Stimulated activated CD4-positive, alpha-beta T cell treated with anti-CD3 and anti-CD28 coated beads, Interleukin-4, amount 100 ng/mL, for 48 hours (primary cell): ENCODE measurements at regions not wholly inside any gene's neighbourhood (a gene's known extent, or its start where the extent isn't known, plus 50 kb on each side); places are given as distances from the start of the nearest gene placed in this dataset.

Experiments
- DNase-seq, 2 donors: peaks; one replicate each; pipeline ENCODE4 v3.0.0-alpha.2; 2020; ENCODE audit warnings: low read depth in 2 of 2

DNA sequence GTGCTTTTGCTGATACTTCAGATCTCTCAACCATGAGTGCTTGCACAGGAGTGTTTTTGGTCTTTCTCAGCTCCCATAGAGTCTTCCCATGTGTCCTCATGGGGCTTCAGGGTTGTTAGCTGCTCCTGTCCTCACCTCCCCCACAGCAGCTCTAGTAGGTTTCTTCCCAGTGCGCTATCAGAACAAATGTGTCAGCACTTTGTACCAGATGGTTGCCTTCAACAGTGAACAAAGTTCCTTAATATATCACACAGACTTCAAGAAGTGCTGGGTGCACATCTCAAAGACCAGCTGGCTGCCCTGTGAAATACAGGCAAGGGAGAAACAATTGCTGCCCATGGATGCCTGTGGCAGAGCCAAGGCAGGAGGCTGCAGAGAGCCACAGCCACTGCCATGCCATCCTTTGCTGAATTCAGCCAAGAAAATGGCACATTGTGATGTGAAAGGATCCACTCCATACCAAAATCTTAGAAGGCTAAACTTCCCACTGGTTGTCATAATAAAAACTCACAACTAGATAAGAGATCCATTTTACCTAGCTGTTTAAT lies 471.3 kb downstream of the C6orf118 start:
- DNase-seq, result no peak

DNA sequence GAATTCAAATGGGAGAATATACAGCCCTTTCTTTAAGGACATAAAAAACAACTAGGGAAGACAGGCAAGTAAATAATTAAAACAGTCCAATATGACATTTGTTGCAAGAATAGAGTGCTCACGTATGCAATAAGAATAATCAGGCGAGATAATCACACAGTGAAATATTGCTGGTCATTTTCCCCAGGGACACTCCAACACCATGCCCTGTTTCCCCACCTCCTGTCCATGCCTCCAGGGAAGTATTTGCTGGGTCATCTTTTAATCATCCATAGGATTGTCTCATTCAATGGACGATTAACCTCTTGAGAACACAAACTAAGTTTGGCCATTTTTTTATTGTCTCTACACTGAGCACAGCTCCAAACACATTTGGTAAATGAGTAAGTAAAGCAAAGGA lies 472.9 kb downstream of the C6orf118 start:
- no peak for DNase-seq

DNA sequence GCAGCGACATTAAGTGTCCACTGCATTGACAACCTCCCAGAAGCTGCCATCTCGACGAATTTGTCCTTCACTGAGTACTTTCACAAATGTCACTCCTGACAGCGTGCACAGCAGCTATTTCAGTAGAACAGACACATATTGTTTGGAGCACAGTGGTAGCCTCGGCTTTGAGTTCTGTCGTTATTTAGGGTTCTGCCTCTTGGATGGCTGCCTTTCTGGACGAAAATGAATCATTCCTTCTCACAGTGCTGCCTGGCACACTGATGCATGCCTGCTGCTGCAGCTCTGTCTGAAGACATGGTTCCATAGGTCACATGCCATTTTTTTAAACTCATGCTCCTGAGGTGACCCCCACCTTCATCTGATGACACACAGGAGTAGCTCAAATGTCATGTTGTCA lies 477.0 kb downstream of the C6orf118 start:
- no peak for DNase-seq

DNA sequence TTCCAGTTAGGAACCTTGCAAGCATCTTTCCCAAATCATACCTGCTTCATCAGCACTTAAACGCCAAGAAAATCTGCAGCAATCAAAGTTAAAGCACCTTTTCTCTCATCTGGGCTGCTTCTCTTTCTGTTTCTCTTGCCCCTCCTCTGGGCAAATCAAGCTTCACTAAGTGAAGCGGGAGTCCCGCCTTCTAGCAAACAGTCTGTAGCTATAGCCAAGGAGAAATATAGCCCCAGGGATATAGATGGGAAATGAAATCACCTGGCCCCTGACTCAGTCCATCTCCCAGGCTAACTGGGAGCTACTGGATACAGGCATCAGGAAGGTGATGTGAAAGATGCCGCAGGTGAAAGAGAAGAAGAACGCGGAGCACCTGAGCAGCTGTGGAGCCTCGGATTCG lies 481.9 kb downstream of the C6orf118 start:
- no peak for DNase-seq

DNA sequence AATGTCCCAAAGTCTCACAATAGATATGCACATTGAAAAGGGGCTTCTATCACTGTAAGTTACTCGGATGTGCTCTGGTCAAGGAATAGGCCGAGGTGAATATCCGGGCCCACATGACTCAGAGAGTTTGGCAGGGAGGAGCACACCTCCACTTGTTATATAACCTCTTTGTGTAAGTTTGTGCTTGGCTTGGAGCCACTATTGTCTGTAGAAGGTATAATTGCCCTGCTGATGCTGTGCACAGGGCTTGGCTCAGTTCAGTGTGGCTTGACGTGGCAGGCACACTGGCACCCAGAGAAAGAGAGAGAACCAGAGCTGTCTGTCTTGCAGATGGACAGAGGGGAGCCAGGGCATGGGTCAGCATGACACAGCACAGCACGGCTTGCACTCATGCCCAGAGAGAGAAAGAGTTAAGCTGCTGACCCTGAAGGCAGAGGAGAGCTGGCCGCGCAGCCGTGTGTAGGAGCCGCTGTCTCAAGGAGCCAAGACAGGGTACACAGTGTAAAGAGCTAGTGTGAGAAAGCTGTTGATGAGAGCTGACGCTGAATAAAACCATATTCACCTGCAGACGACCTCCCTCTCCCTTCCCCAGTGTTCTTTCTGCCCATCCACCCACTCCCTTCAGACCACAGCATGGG lies 482.5 kb downstream of the C6orf118 start:
- no peak for DNase-seq

DNA sequence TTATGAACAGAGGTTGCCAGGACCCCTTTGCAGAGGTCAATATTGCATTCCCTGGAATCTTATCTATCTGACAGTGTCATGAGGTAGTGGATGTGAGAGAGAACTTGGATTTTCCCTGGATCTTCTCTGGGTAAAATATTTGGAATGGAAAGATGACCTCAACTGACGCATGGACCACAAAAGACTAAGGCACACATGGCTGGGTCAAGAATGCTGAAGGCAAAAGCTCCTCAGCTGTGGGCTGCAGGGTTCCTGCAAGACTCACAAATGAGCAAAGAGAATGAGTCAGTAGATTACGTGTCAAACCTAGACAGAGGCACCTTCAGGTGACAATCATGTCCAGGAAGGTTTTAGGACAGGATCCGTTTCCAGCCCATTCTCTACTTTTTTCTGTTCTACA lies 484.0 kb downstream of the C6orf118 start:
- no peak for DNase-seq

DNA sequence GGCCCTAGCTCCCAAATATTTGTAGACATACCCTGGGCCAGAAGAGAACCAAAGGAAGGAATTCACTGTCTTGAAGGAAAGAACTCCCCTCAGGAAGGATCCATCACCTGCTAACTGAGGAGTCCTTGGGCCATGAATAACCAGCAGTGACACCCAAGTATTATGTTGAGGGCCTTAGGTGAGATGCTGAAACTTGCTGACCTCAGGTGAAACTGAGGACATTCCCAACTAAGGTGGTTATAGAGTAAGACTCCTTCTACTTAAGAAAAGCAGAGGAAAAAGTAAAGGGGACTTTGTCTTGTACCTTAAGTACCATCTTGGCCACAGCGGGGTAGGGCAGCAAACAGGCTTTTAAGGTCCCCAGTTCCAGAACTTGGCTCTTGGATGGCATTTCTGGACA lies 491.7 kb downstream of the C6orf118 start:
- no peak for DNase-seq

DNA sequence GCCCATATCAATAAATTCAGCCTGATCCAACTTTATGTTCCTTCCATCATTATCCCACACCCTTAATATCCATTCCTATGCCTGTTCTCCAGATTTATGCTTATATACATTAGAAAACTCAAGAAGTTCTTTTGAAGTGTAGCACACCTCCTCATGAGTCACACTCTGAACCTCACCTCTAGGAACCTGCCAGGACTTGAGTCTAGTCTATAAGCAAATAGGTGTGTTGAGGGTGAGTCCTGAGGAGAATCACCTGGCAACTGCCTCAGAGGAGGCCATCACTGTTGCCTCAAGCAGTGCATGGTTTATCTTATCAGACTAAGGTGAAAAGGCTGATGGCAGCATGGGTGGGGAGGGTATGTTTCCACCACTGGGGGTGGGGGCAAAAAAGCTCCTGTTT lies 496.7 kb downstream of the C6orf118 start:
- DNase-seq, result no peak

DNA sequence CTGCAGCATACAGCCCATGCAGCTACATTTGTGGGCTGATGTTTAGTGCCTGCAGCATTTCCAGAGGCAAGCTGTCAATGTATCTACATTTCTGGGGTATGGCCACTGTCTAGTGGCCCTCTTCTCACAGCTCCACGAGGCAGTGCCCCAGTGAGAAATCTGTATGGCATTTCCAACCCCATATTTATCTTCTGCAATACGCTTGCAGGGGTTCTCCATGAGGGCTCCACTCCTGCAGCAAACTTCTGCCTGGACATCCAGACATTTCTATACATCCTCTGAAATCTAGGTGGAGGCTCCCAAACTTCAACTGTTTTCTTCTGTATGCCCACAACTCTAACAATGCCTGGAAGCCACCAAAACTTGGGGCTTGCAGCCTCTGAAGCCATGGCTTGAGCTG lies 502.3 kb downstream of the C6orf118 start:
- DNase-seq, result no peak

DNA sequence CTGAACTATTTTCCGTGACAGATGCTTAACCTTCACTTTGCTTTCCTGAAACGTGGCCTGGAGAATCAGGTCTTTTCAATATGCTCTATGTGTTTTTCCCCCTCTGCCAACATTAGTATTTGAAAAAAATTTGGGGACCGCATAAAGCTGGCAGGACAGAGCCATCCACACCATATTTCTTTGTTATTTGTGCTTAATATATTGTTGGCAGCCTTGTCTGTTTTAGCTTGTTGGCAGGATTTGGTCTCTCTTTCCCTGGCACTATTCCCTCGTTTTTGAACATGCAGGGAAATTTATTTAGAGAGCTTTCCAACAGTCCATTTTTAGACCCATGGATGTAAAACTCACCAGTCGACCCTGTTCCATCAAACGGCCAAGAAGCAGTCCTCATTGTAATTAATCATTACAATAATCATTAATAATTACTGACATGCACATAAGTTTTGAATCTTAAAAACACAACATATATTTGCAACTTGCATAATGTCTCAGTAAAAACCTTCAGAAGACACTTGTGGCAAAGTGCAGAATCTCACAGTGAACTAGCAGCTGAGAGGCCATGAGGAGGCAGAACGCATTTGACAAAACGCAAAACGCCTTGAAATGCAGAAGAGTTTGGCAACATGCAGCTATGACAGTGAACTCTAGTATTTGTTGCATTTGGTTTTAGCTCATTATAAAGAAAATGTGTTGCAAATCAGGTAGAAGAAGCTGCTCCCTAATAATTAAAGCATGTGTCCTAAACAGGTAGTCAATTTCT lies 514.2 kb downstream of the C6orf118 start:
- DNase-seq, result no peak

DNA sequence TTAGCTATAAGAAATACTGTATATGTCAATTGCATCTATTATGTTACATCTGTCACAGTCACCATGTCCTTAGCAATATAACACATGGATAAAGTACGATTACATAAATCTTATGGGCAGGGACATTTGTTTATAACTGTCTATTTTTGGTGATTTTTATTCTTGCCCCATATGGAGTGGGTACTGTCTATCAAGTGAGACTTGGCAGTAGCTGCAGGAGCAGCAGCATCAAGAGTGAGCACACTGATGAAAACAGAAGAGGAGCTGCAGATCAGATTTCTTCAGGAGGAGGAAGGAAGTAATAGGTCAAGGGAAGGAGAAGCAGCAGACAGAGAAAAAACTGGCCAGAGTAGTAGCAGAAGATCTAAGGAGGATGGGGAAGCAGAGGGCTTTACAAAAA lies 516.7 kb downstream of the C6orf118 start:
- DNase-seq, result no peak

DNA sequence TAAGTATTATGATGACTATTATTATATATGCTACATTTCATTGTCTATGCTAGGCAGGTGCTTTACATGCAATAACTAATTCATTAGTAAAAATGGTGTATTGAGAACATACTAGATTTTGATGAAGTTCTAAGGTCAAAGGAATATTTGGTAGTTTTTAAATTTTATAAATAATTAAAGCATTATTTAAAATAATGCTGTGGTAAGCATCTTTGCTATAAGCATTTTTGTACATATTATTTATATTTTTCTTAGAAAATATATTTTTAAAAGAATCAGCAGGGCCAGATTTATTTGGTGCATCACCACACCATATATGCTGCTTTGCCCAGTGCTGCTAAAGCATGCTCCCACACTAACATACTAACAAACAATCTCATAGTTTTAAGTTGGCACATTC lies 517.9 kb downstream of the C6orf118 start:
- DNase-seq, result no peak

DNA sequence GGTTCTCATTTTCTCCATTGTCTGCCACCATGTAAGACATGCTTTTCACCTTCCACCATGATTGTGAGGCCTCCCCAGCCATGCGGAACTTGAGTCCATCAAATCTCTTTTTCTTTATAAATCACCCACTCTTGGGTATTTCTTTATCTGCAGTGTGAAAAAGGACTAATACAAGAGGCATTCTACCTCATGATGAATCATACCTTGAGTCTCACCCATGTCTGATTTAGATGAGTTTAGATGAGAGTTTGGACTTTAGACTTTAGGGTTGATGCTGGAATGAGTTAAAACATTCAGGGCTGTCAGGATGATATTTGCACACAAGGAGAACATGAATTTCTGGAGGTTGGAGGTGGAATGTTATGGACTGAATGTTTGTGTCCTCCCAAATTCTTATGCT lies 545.6 kb downstream of the C6orf118 start:
- no peak for DNase-seq

DNA sequence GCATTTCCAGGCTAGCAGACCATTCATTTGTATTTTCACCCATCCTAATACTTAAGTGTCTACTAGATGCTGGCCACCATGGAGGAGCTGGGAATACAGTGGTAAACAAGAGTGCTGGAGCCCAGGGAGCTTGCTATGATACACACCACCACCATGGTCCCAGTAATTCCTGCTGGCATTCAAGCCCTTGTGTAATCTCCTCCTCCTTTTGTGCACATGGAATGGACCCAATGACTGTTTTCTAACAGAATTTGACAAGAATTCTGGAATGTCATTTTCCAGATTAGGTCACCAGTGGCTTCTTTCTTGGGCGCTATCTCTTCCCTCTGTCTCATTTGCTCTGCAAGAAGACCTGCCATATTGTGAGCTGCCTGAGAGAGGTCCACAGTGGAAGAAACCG lies 552.0 kb downstream of the C6orf118 start:
- no peak for DNase-seq

DNA sequence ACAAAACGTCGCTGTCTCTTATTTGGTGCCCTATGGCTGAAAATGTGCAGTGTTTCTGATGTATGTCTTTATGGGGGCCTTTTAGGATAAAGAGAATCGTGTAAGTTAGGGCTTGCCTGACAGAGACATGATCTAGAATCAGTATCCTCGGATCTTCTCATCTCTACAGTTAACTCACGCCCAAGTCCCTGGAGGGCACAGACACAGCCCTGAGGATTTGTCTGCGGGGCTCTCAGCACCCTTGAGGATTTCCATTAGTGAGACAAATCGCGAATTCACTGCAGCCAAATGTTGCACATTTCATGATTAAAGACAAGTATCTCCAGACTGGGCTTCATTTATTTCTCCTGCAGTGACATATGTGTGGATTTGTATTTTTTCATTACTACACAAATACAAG lies 552.7 kb downstream of the C6orf118 start:
- DNase-seq, result no peak

DNA sequence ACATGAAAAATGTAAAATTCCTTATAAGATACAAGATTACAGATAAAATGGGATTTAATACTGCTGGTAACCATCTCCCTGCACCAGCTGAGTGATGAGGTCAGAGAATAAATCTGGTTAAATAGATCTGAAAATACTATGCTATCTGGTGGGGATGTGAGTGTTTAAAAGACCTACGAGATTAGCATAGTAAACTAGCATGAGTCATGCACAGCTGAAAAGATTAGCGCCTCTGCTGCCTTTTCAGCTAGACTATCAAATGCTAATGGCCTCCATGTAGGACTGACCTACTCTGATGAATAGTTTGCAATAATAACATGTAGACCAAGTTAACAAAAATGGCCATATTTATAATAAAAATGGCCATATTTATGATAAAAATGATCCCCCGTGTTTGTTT lies 553.3 kb downstream of the C6orf118 start:
- no peak for DNase-seq

DNA sequence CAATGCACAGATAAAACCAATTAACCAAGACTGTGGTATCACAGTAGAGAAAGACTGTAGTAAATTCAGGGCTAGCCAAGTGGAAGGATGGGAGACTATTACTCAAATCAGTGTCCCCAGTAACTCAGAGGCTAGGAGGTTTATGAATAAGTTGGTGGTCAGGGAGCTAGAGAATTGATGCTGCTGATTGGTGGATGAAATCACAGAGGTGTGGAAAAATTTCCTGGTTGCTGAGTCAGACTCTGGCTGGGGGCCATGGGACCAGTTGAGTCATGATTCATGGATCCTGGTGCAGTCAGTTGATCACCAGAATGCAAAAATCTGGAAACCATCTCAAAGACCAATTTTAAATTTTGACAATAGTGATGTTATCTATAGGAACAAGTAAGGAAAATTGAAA lies 555.9 kb downstream of the C6orf118 start:
- DNase-seq, result no peak

DNA sequence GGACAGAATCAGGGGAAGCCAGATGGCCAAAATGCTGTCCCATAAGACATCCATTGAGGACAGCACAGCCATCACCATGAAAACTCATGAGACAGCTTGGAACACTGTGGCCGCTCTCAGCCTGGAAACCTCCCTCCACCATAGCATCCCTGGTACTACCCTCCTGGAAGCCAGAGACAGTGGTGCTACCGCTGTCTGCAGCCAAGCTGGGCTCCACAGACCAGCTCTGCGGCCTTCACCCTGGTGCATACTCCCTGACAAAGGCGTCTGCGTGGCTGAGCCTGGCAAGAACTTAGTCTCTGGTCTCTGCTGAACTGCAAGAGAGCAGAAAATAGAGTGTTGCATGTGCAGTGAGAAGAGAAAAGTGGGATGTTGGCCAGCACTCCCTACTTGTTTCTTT lies 558.0 kb downstream of the C6orf118 start:
- no peak for DNase-seq

DNA sequence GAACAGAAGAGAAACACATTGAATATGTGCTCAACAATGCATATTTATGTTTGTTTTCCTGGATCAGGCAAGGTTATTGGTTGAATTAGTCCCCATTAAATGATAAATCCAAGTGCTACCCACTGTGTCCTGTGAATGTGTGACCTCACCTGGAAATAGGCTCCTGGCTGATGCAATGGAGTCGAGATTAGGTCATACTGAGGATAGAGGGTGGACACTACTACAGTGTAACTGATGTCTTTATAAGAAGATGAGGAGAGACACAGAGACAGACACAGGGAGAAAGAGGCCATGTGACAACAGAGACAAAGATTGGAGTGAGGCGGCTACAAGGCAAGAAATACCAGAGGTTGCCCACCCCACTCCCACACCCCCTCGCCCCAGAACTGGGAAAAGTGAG lies 559.3 kb downstream of the C6orf118 start:
- DNase-seq, result no peak

DNA sequence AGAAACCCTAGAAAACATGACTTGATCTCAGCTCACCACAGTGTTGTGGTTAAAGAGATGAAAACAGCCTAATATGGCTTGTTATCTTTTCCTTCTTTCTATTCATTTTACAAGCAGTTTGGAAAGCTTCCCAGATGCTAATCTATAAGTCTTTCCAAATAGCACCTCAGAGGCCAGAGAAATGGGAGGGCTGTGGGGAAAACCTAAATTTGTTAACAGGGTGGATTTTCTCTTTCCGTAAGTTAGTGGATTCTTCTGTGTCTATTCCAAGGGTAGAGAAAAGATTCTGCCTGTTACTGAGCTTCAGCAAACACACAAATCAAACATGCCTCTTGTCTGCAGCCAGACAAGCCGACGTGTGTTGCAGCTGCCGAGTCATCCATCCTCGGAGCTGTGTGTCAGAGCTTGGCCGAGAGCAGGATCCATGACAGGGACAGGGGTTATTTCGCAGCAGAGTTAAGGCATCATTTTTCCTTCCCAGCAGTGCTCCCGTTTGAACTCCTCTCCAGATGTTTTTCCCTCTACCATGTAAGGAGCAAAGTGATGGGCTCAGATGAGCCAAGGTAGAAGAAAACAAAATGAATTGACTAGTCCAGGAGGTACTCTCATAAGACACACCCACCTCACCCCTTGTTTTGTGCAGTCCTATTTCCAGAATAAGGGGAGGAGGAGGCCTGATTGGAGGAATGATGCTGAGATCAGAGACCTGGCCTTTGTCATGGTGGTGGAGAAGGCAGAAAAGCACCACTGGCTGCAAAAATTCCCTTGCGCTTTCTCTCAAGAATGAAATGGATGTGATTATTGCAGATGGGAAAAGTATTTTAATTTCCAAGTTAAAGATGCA lies 560.0 kb downstream of the C6orf118 start:
- no peak for DNase-seq

DNA sequence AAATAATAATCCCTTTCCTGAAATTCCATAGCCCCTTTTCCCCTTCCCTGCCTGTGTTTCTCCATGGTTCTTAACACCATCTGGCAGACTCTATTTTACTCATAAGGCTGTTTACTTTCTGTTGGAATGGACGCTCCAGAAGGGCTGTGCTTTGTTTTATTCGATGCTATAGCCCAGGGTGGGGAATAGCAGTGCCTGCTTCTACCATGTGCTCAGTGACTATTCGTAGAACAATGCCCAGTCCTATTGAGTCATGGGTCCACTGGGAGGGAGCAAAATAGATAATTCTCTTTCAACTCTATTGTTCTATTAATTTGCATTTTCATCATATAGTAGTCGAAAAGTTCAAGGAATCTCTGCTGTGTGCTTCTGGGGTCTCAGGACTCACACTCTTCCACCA lies 565.1 kb downstream of the C6orf118 start:
- DNase-seq, result no peak

DNA sequence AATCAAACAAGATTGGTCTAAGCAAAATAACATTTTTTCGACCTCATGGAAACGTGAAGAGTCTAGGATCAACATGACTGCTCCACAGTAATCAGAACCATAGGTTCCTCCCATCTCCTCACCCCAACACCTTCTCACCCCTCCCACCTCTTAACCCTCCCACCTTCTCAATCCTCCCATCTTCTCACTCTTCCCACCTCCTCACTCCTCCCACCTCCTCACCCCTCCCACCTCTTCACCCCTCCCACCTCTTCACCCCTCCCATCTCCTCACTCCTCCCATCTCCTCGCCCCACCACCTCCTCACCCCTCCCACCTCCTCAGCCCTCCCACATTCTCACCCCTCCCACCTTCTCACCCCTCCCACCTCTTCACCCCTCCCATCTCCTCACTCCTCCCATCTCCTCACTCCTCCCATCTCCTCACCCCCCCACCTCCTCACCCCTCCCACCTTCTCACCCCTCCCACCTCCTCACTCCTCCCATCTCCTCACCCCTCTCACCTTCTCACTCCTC lies 567.4 kb downstream of the C6orf118 start:
- no peak for DNase-seq
